ENCODE measurements at regions not wholly inside any gene's neighbourhood (a gene's known extent, or its start where the extent isn't known, plus 50 kb on each side); places are given as distances from the start of the nearest gene placed in this dataset.

GRCh38 chr5:163855754-163856153, 350.3 kb downstream of the MAT2B start:
- TF ChIP-seq CTCF (IDR thresholded peaks at IDR 0.05; ENCODE audit: poor library complexity, severe bottlenecking), result no peak
- no peaks in the 10 kb centered on the region for H3K36me3 ChIP-seq (ENCODE audit: low read depth)
- ATAC-seq (ENCODE audit: low read depth) (no peak), DNase-seq (ENCODE audit: low spot score) (no peak)
- no peak overlapping the region for H3K4me3 ChIP-seq (ENCODE audit: severe bottlenecking)
- no peaks in the 10 kb centered on the region for H3K27me3 ChIP-seq (ENCODE audit: insufficient read depth, poor library complexity, severe bottlenecking)
- peaks cover 16% of the 10 kb centered on the region for H3K9me3 ChIP-seq (ENCODE audit: severe bottlenecking)
- no peaks in the 10 kb centered on the region for H3K4me1 ChIP-seq (ENCODE audit: insufficient read depth, poor library complexity, severe bottlenecking)
- H3K27ac ChIP-seq (ENCODE audit: poor library complexity, severe bottlenecking), result no peak overlapping the region

- Histone ChIP-seq H3K27me3 (ENCODE audit: insufficient read depth, poor library complexity, severe bottlenecking) (peaks cover 4% of the 10 kb centered on the region), H3K9me3 (ENCODE audit: severe bottlenecking) (peaks cover 3% of the 10 kb centered on the region), H3K4me1 (ENCODE audit: insufficient read depth, poor library complexity, severe bottlenecking) (no peaks in the 10 kb centered on the region), H3K27ac (ENCODE audit: poor library complexity, severe bottlenecking) (no peak overlapping the region), H3K4me3 (ENCODE audit: severe bottlenecking) (no peak overlapping the region), H3K36me3 (ENCODE audit: low read depth) (no peaks in the 10 kb centered on the region)
- TF ChIP-seq CTCF (IDR thresholded peaks at IDR 0.05; ENCODE audit: poor library complexity, severe bottlenecking), result no peak
- DNase-seq (ENCODE audit: low spot score) (no peak), ATAC-seq (ENCODE audit: low read depth) (no peak)
These were observed 356.3 kb downstream of the MAT2B start for GRCh38 chr5:163861670-163862069.

GRCh38 chr5:163867324-163867723, 361.9 kb downstream of the MAT2B start:
- Histone ChIP-seq H3K27me3 (ENCODE audit: insufficient read depth, poor library complexity, severe bottlenecking) (peaks cover 4% of the 10 kb centered on the region), H3K9me3 (ENCODE audit: severe bottlenecking) (no peaks in the 10 kb centered on the region), H3K4me1 (ENCODE audit: insufficient read depth, poor library complexity, severe bottlenecking) (no peaks in the 10 kb centered on the region), H3K4me3 (ENCODE audit: severe bottlenecking) (no peak overlapping the region), H3K36me3 (ENCODE audit: low read depth) (no peaks in the 10 kb centered on the region), H3K27ac (ENCODE audit: poor library complexity, severe bottlenecking) (no peak overlapping the region)
- no peak for DNase-seq (ENCODE audit: low spot score)
- no peak for TF ChIP-seq CTCF (IDR thresholded peaks at IDR 0.05; ENCODE audit: poor library complexity, severe bottlenecking)
- no peak for ATAC-seq (ENCODE audit: low read depth)

GRCh38 chr5:163867738-163868137, 362.3 kb downstream of the MAT2B start:
- H3K4me1 ChIP-seq (ENCODE audit: insufficient read depth, poor library complexity, severe bottlenecking), result no peaks in the 10 kb centered on the region

More at GRCh38 chr5:163867738-163868137, 362.3 kb downstream of the MAT2B start:
- H3K27me3 ChIP-seq (ENCODE audit: insufficient read depth, poor library complexity, severe bottlenecking), result peaks cover 4% of the 10 kb centered on the region
- no peak overlapping the region for H3K4me3 ChIP-seq (ENCODE audit: severe bottlenecking)
- no peak overlapping the region for H3K27ac ChIP-seq (ENCODE audit: poor library complexity, severe bottlenecking)
- no peak for DNase-seq (ENCODE audit: low spot score)
- ATAC-seq (ENCODE audit: low read depth), result no peak
- no peak for TF ChIP-seq CTCF (IDR thresholded peaks at IDR 0.05; ENCODE audit: poor library complexity, severe bottlenecking)
- H3K36me3 ChIP-seq (ENCODE audit: low read depth), result no peaks in the 10 kb centered on the region
- H3K9me3 ChIP-seq (ENCODE audit: severe bottlenecking), result no peaks in the 10 kb centered on the region
